CD14-positive monocyte (primary cell): ENCODE measurements at regions not wholly inside any gene's neighbourhood (a gene's known extent, or its start where the extent isn't known, plus 50 kb on each side); places are given as distances from the start of the nearest gene placed in this dataset.
A peak's percentile ranks its signal among the peaks of the same experiment; 100 is the strongest.

Source experiments
- DNase-seq, 3 donors: peaks; one replicate each; pipeline ENCODE4 v3.0.0-alpha.2; 2011 to 2022
- H2AFZ ChIP-seq: 2 replicates; pipeline ENCODE4 v1.6.0; 2012; ENCODE audit warnings: mild to moderate bottlenecking, low read depth, low read length, inconsistent platforms; ENCODE audit not compliant: insufficient read depth, poor library complexity, severe bottlenecking
- H3K27ac ChIP-seq, 2 donors: 1 replicate in 1 of 2; 2 replicates in 1 of 2; pipeline ENCODE4 v1.5.1; 2012 to 2013; ENCODE audit warnings: low read length in 2 of 2, control low read depth in 1 of 2, inconsistent platforms in 1 of 2, low read depth in 1 of 2, mild to moderate bottlenecking in 1 of 2
- H3K27me3 ChIP-seq, 2 donors: one replicate each; pipeline versions ENCODE4 v1.6.0 to v1.6.1; 2011 to 2013; ENCODE audit warnings: low read length in 2 of 2; ENCODE audit not compliant: control insufficient read depth in 2 of 2, insufficient read depth in 2 of 2
- H3K36me3 ChIP-seq, 2 donors: replicated peaks in 1 of 2; 1 replicate in 1 of 2; 2 replicates in 1 of 2; pipeline versions ENCODE4 v1.5.1 to v1.6.1; 2012 to 2013; ENCODE audit warnings: low read length in 2 of 2, control low read depth in 1 of 2, inconsistent platforms in 1 of 2, mild to moderate bottlenecking in 1 of 2; ENCODE audit not compliant: insufficient read depth in 2 of 2, control insufficient read depth in 1 of 2
- H3K4me1 ChIP-seq, 2 donors: 1 replicate in 1 of 2; 2 replicates in 1 of 2; pipeline versions ENCODE4 v1.5.1 to v1.6.1; 2012 to 2013; ENCODE audit warnings: low read length in 2 of 2, control low read depth in 1 of 2, inconsistent platforms in 1 of 2, mild to moderate bottlenecking in 1 of 2, moderate library complexity in 1 of 2; ENCODE audit not compliant: insufficient read depth in 2 of 2, control insufficient read depth in 1 of 2
- H3K4me2 ChIP-seq: replicated peaks from 2 replicates; pipeline ENCODE3; 2012; ENCODE audit warnings: low read length, moderate library complexity, mild to moderate bottlenecking; ENCODE audit not compliant: poor library complexity, severe bottlenecking; ENCODE audit errors: extremely low read depth
- H3K4me3 ChIP-seq, 3 experiments: fragments of 200-600 bp in 1 of 3; sonication (generic) in 1 of 3; replicated peaks in 1 of 3; 1 replicate in 2 of 3; 2 replicates in 1 of 3; pipeline ENCODE4 v1.5.1; 2011 to 2013; ENCODE audit warnings: low read length in 3 of 3, mild to moderate bottlenecking in 3 of 3, control low read depth in 2 of 3, low read depth in 2 of 3, inconsistent platforms in 1 of 3, moderate library complexity in 1 of 3
- H3K79me2 ChIP-seq: 2 replicates; pipeline ENCODE4 v1.6.0; 2012; ENCODE audit warnings: mild to moderate bottlenecking, control low read depth, inconsistent platforms, low read length, moderate library complexity; ENCODE audit not compliant: insufficient read depth
- H3K9ac ChIP-seq: 2 replicates; pipeline ENCODE4 v1.6.0; 2017; ENCODE audit warnings: low read length, mild to moderate bottlenecking; ENCODE audit not compliant: insufficient read depth, poor library complexity, severe bottlenecking
- H3K9me3 ChIP-seq, 2 donors: replicated peaks in 1 of 2; 1 replicate in 1 of 2; 2 replicates in 1 of 2; pipeline versions ENCODE4 v1.5.1 to v1.6.1; 2012 to 2013; ENCODE audit warnings: low read length in 2 of 2, control low read depth in 1 of 2; ENCODE audit not compliant: control insufficient read depth in 1 of 2, insufficient read depth in 1 of 2
- H4K20me1 ChIP-seq: 2 replicates; pipeline ENCODE4 v1.6.0; 2012; ENCODE audit warnings: mild to moderate bottlenecking, low read length, control low read depth, moderate library complexity; ENCODE audit not compliant: insufficient read depth
- H3K27ac Mint-ChIP-seq, 7 donors: one replicate each; pipeline ENCODE4 v1.8.0; 2020; ENCODE audit warnings: mild to moderate bottlenecking in 7 of 7, mixed read lengths in 7 of 7, moderate library complexity in 6 of 7, inconsistent platforms in 2 of 7
- H3K27me3 Mint-ChIP-seq, 3 donors: one replicate each; pipeline ENCODE4 v1.8.0; 2021 to 2022; ENCODE audit warnings: low read depth in 3 of 3, mild to moderate bottlenecking in 3 of 3, mixed read lengths in 3 of 3, moderate library complexity in 3 of 3, inconsistent platforms in 1 of 3
- H3K36me3 Mint-ChIP-seq, 2 donors: one replicate each; pipeline ENCODE4 v1.8.0; 2020; ENCODE audit warnings: mixed read lengths in 2 of 2, inconsistent platforms in 1 of 2, mild to moderate bottlenecking in 1 of 2
- H3K4me1 Mint-ChIP-seq: one replicate; pipeline ENCODE4 v1.8.0; 2020; ENCODE audit warnings: mild to moderate bottlenecking, mixed read lengths
- H3K4me3 Mint-ChIP-seq, 2 donors: one replicate each; pipeline ENCODE4 v1.8.0; 2020; ENCODE audit warnings: mild to moderate bottlenecking in 2 of 2, mixed read lengths in 2 of 2, moderate library complexity in 1 of 2
- H3K9me3 Mint-ChIP-seq, 7 donors: one replicate each; pipeline ENCODE4 v1.8.0; 2020 to 2022; ENCODE audit warnings: mixed read lengths in 7 of 7, mild to moderate bottlenecking in 6 of 7, moderate library complexity in 6 of 7, inconsistent platforms in 2 of 7
- CTCF ChIP-seq: fragments of 200-600 bp; IDR thresholded peaks from one replicate; pipeline ENCODE4 v1.8.0; 2022; ENCODE audit warnings: antibody characterized with exemption, mild to moderate bottlenecking
- WGBS: methylation state at CpG from one replicate; pipeline ENCODE4 v1.1.5; 2013; ENCODE audit warnings: missing lambda C conversion rate; ENCODE audit not compliant: insufficient coverage; 5-methylcytosine and 5-hydroxymethylcytosine counted together
- intact Hi-C, 2 donors: fragments of 100-400 bp; cut with micrococcal nuclease; formaldehyde crosslinking; loops; one replicate each; pipeline versions ENCODE4 v1.15.0 to v1.15.1; 2023

GRCh38 chr6:144397141-144397540, 112.0 kb downstream of the UTRN start:
- WGBS: no CpG with 5 or more reads among the region's 4 CpGs
- no peak overlapping the region for H3K27ac ChIP-seq
- Mint-ChIP-seq H3K27me3 (no peaks in the 10 kb centered on the region), H3K4me1 (peaks cover 28% of the 10 kb centered on the region), H3K4me3 (no peak overlapping the region), H3K27ac (peak overlapping the region in 2 of 7 donors; percentile 41 to 72), H3K9me3 (peaks cover 7 to 12% (median 9%) of the 10 kb centered on the region in 7 donors), H3K36me3 (peaks cover 18 to 23% of the 10 kb centered on the region in 2 donors)
- peaks cover 80% of the 10 kb centered on the region for H4K20me1 ChIP-seq
- intact Hi-C loops: loop anchor here in 1 of 2 donors (5.0 kb wide), 1 partner anchor 35 kb away; no protein-coding TSS in a partner anchor
- H3K27me3 ChIP-seq: no peaks in the 10 kb centered on the region
- H3K4me2 ChIP-seq: no peak overlapping the region
- H3K79me2 ChIP-seq: peaks cover 88% of the 10 kb centered on the region
- TF ChIP-seq CTCF: no peak
- H3K9ac ChIP-seq: no peak overlapping the region
- peaks cover 3 to 13% of the 10 kb centered on the region in 2 donors for H3K36me3 ChIP-seq
- no peak overlapping the region for H3K4me3 ChIP-seq
- H3K9me3 ChIP-seq: peaks cover 7 to 8% of the 10 kb centered on the region in 2 donors
- H3K4me1 ChIP-seq: peaks cover 15 to 24% of the 10 kb centered on the region in 2 donors
- H2AFZ ChIP-seq: no peak overlapping the region
- no peak for DNase-seq

GRCh38 chr6:144400321-144400720, 115.2 kb downstream of the UTRN start:
- Mint-ChIP-seq H3K4me3 (no peak overlapping the region), H3K36me3 (peaks cover 34 to 36% of the 10 kb centered on the region in 2 donors), H3K27me3 (no peaks in the 10 kb centered on the region), H3K27ac (peak overlapping the region in 1 of 7 donors; percentile 55), H3K9me3 (peaks cover 7 to 12% (median 8%) of the 10 kb centered on the region in 7 donors), H3K4me1 (peaks cover 25% of the 10 kb centered on the region)
- no peak for DNase-seq
- Histone ChIP-seq H3K4me3 (no peak overlapping the region), H3K4me2 (no peak overlapping the region), H3K79me2 (peaks cover 90% of the 10 kb centered on the region), H2AFZ (no peak overlapping the region), H3K4me1 (peaks cover 13 to 21% of the 10 kb centered on the region in 2 donors), H3K9me3 (peaks cover 7 to 8% of the 10 kb centered on the region in 2 donors), H3K27ac (no peak overlapping the region), H4K20me1 (peaks cover 80% of the 10 kb centered on the region), H3K27me3 (no peaks in the 10 kb centered on the region), H3K36me3 (peaks cover 3 to 38% of the 10 kb centered on the region in 2 donors), H3K9ac (no peak overlapping the region)
- TF ChIP-seq CTCF: no peak
- intact Hi-C loops: loop anchor here in 1 of 2 donors (10.0 kb wide), 1 partner anchor 116 kb away; the partner anchor contains the start of gene UTRN
- no CpG with 5 or more reads among the region's 5 CpGs for WGBS
